ENCODE measurements at regions not wholly inside any gene's neighbourhood (a gene's known extent, or its start where the extent isn't known, plus 50 kb on each side); places are given as distances from the start of the nearest gene placed in this dataset.

- Histone ChIP-seq H3K9me3 (no peaks in the 10 kb centered on the region), H3K4me3 (peak overlapping the region; percentile 38 to 43), H3K27ac (peak overlapping the region; percentile 84 to 100 (median 98)), H3K36me3 (replicated peaks in 1 of 2; ENCODE audit: insufficient read depth in 1 of 2, low read depth in 2 of 2) (no peaks in the 10 kb centered on the region), H3K27me3 (no peaks in the 10 kb centered on the region), H3K4me1 (peaks cover 90% of the 10 kb centered on the region)
- DNase-seq, result peak; percentile 72 to 86 (median 78)
- 0% methylated on average over 19 to 26 of the region's 26 CpGs for WGBS, 2 donors
- peak; percentile 64 for ATAC-seq
- intact Hi-C loops (cut with DNase I), result no loop called here
- TF ChIP-seq POLR2A (IDR thresholded peaks at IDR 0.05), result no peak
- TF ChIP-seq CTCF (IDR thresholded peaks at IDR 0.05), result no peak
Measured at GRCh38 chr22:46052801-46053562, 76.0 kb upstream of the WNT7B start.

GRCh38 chr22:46053563-46054090, 76.7 kb upstream of the WNT7B start:
- intact Hi-C loops (cut with DNase I), result no loop called here
- H3K4me1 ChIP-seq, result peaks cover 88% of the 10 kb centered on the region
- H3K9me3 ChIP-seq, result no peaks in the 10 kb centered on the region
- H3K27me3 ChIP-seq, result no peaks in the 10 kb centered on the region
- H3K27ac ChIP-seq, result peak overlapping the region; percentile 84 to 100 (median 98)
- TF ChIP-seq CTCF (IDR thresholded peaks at IDR 0.05) (no peak), POLR2A (IDR thresholded peaks at IDR 0.05) (peak in 2 of 3 donors; percentile 34 to 59)
- 0% methylated on average over 34 of the region's 37 CpGs; no CpG with 5 or more reads in 1 of the 2 donors for WGBS, 2 donors
- H3K36me3 ChIP-seq (replicated peaks in 1 of 2; ENCODE audit: insufficient read depth in 1 of 2, low read depth in 2 of 2), result no peaks in the 10 kb centered on the region
- peak overlapping the region; percentile 38 to 43 for H3K4me3 ChIP-seq
- ATAC-seq (peak; percentile 76), DNase-seq (peak; percentile 79 to 84 (median 83))

GRCh38 chr22:46054091-46055073, 77.4 kb upstream of the WNT7B start:
- DNase-seq, result peak; percentile 62 to 77 (median 70)
- Histone ChIP-seq H3K4me3 (peak overlapping the region; percentile 38 to 43), H3K4me1 (peaks cover 89% of the 10 kb centered on the region), H3K9me3 (no peaks in the 10 kb centered on the region), H3K27me3 (no peaks in the 10 kb centered on the region), H3K27ac (peak overlapping the region; percentile 84 to 100 (median 98)), H3K36me3 (replicated peaks in 1 of 2; ENCODE audit: insufficient read depth in 1 of 2, low read depth in 2 of 2) (no peaks in the 10 kb centered on the region)
- WGBS, 2 donors, result 2 to 7% methylated on average over 7 to 38 of the region's 42 CpGs
- intact Hi-C loops (cut with DNase I), result no loop called here
- ATAC-seq, result peak; percentile 45
- TF ChIP-seq CTCF (IDR thresholded peaks at IDR 0.05), result no peak
- TF ChIP-seq POLR2A (IDR thresholded peaks at IDR 0.05), result peak in 1 of 3 donors; percentile 41

GRCh38 chr22:46055181-46055875, 78.4 kb upstream of the WNT7B start:
- 11 to 19% methylated on average over 11 to 17 of the region's 17 CpGs for WGBS, 2 donors

More at GRCh38 chr22:46055181-46055875, 78.4 kb upstream of the WNT7B start:
- no peak overlapping the region for H3K4me3 ChIP-seq
- peak overlapping the region; percentile 84 to 100 (median 98) for H3K27ac ChIP-seq
- no peaks in the 10 kb centered on the region for H3K36me3 ChIP-seq (replicated peaks in 1 of 2; ENCODE audit: insufficient read depth in 1 of 2, low read depth in 2 of 2)
- no peaks in the 10 kb centered on the region for H3K27me3 ChIP-seq
- TF ChIP-seq CTCF (IDR thresholded peaks at IDR 0.05), result no peak
- no peak for TF ChIP-seq POLR2A (IDR thresholded peaks at IDR 0.05)
- H3K9me3 ChIP-seq, result no peaks in the 10 kb centered on the region
- DNase-seq, result peak; percentile 61 to 77 (median 70)
- H3K4me1 ChIP-seq, result peaks cover 85% of the 10 kb centered on the region
- intact Hi-C loops (cut with DNase I), result no loop called here
- ATAC-seq, result no peak
